Fibroblast of skin of abdomen (primary cell): ENCODE measurements at regions not wholly inside any gene's neighbourhood (a gene's known extent, or its start where the extent isn't known, plus 50 kb on each side); places are given as distances from the start of the nearest gene placed in this dataset.
"Not testable (repeated sequence)": the region's sequence is repeated elsewhere in the genome, so short reads cannot be mapped to it uniquely, and the experiment has no call there.

Experiments used
- DNase-seq: peaks from one replicate; pipeline ENCODE4 v3.0.0-alpha.2; 2013

DNA sequence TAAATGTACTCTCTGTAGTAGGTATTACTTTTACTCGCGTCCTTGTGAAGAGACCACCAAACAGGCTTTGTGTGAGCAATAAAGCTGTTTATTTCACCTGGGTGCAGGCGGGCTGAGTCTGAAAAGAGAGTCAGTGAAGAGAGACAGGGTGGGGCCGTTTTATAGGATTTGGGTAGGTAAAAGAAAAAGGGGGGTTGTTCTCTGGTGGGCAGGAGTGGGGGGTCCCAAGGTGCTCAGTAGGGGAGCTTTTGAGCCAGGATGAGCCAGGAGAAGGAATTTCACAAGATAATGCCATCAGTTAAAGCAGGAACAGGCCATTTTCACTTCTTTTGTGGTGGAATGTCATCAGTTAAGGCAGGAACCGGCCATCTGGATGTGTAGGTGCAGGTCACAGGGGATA lies 918.7 kb upstream of the CRIM1 start:
- DNase-seq, result not testable (repeated sequence)

DNA sequence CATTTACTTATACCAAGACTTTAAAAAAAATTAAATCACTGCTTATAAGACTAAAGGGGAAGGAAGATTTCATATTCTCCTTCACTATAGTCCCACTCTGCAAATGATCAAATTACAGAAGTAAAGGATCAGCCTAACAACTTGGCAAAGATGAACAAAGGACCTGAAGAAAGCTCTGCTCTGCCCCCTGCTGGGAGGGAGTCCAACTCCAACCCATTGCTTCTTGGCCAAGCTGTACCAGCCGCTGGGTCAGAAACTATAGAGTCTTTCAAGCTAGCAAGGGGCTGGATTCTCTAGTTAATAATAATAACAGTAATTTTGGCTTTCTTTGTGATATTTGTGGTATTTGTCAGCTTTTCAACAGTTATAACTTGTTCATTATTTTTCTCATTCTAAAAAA lies 927.0 kb upstream of the CRIM1 start:
- DNase-seq, result no peak

GRCh38 chr2:35421485-35421884 lies 934.1 kb upstream of the CRIM1 start:
- DNase-seq, result no peak

DNA sequence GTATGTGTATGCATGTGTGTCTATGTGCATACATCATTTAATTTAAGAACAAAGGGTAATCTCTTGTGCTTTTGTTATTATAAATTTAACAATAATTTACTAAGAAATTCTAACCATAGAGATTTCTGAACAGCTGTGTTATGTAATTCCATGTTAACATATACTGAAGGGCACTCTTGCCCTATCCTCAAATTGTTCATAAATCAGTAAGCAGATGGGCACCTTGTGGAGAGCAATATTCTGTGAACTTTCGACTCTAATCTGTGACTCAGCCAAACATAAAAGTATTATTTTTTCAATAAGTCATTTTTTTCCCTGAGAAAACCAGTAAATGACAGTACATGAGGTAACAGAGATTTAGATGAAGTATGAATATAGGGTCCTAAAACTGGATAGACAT lies 938.3 kb upstream of the CRIM1 start:
- no peak for DNase-seq

- DNase-seq, result no peak
These were observed 939.0 kb upstream of the CRIM1 start for GRCh38 chr2:35416391-35417140.

DNA sequence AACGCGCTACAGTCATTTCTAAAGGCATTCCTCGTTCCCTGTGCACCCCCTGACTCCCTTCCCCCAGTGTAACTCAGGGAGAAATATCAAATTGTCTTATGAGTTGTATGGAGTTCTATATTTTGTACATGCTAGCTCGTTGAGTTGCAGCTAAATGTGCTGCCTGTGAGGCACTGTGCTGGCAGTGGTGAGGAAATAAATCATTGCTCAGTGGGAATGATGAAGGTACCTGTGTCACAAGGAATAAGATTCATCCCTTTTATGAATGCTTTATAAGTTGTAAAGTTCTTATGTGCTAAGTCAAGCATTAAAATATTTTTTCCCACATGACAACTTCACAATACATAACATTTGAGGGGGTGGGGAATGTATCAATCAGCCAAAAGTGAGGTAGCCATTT lies 939.6 kb upstream of the CRIM1 start:
- no peak for DNase-seq

GRCh38 chr2:35415282-35415681 lies 940.3 kb upstream of the CRIM1 start:
- DNase-seq, result no peak

GRCh38 chr2:35410431-35411061 lies 945.0 kb upstream of the CRIM1 start:
- DNase-seq, result peak; percentile 36

DNA sequence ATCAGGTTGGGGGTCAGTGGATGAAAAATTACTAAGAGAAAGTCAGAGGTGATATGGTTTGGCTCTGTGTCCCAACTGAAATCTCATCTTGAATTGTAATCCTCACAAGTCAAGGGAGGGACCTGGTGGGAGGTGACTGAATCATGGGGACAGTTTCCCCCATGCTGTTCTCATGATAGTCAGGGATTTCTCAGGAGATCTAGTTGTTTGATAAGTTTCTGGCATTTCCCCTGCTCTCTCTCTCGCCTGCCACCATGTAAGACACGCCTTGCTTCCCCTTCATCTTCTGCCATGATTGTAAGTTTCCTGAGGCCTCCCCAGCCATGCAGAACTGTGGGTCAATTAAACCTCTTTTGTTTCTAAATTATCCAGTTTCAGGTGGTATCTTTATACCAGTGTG lies 945.8 kb upstream of the CRIM1 start:
- DNase-seq, result no peak

DNA sequence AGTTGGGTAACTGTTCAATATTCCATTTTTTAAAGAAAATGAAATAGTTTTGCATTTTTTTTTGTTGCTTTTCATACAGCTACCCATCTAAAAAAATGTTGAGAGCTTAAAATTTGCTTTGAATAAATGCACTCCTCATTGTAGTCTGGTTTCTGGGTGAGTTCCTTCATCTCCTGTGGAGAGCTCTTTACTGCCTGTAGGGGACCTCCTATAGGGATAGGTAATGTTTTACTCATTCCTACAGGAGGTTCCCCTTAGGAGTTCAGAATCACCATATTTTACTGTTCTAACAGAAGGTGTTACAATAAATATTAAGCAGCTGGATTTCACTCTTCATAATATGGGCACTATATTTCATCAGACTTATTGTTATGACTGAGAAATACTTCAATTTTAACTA lies 947.3 kb upstream of the CRIM1 start:
- no peak for DNase-seq

GRCh38 chr2:35391736-35392442 lies 963.7 kb upstream of the CRIM1 start:
- DNase-seq, result no peak

DNA sequence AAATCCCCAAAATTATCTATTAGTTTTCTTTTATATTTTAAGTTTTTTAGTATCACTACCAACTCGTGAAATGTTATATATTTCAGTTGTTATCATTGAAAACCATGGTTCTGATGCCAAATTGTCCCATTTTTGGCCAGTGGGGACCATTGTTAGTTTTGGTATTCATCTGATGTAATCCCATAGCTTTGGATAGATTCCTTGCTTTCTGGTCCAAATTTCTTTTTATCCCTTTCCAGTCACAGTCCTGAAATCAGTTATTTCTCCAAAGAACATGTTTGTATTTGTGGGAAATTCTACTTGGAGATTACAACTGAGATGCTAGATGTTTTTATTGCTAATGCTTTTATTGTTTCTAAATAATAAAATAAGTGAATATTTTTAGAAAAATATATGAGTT lies 976.8 kb upstream of the CRIM1 start:
- no peak for DNase-seq

DNA sequence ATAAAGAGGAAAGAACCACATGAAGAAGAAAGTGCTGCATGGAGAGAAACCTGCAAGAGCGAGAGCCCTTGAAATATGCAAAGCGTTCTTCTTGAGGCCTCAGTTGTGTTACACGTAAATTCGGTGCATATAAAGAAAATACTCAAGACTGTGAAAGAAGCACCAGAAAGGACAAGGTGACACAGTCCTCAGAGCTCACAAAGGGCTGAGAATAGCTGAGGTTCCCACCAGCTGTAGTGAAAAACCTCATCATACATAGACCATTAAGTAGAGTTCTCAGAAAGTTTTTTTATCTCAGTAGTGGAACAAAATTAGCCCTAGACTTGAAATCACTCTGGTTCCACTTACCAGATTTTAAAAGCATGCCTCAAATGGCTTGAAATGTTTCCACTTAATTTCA lies 980.7 kb upstream of the CRIM1 start:
- no peak for DNase-seq

- DNase-seq, result no peak
These were observed 989.7 kb upstream of the CRIM1 start for GRCh38 chr2:35365859-35366258.

GRCh38 chr2:35356332-35356731 lies 999.2 kb upstream of the CRIM1 start:
- no peak for DNase-seq

DNA sequence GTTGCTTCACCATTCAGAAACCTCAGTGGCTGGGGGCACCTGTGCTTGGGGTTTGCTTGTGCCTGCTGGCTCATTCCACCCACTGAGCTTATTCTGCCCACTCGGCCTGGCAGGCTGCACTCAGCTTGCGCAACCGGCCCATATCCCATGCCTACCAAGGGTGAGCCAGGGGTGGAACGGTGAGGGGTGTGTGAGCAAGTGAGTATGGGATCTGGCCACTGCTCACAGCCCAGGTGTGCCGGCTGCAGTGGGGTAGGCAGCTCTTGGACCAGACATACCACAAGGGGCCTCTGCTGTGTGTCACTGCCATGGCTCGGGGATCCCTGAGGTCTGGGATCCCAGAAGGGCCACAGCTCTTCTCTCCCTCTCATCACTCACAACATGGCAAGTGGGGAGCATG lies 1000.5 kb upstream of the CRIM1 start:
- DNase-seq, result no peak

GRCh38 chr2:35347561-35347960 lies 1008.0 kb upstream of the CRIM1 start:
- no peak for DNase-seq

- no peak for DNase-seq
These were observed 1012.4 kb upstream of the CRIM1 start for GRCh38 chr2:35343135-35343534.

DNA sequence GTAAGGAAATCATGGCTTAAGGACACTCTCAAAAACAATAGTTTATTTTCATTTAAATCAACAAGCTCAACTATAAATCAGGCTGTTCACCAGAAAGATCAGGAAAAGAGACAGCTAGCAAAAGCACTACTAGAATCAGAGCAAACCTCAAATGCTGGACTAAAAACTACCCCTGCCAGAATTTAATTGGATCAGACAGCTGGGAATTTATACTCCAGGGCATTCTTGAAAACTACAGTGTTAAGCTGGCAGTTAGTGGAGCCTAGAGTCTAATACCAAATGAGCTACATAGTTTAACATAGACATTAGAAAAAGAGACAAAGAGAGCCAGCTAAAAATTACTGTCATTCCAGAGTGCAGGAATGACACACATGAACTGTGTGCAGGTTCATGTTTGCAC lies 1016.4 kb upstream of the CRIM1 start:
- no peak for DNase-seq

- no peak for DNase-seq
These were observed 1017.7 kb upstream of the CRIM1 start for GRCh38 chr2:35337922-35338321.

DNA sequence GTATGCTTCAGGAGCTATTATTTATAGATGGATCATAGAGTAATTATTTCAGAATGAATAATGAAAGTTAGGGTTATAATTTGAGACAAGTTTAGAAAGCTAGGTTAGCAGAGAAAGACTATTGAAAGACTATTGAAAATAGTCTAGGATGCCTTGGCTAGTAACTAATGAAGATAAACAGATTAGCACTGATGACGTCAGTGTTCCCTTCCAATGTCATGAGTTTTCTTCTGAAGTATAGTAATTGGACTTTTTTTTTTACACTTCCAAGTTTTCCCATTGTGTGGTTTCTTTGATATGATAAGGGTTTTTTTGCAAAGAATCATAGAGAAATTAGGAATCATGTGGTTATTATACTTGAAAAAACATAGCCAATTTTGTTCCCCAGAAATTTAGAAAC lies 1041.5 kb upstream of the CRIM1 start:
- no peak for DNase-seq

- no peak for DNase-seq
These were observed 1054.2 kb upstream of the CRIM1 start for GRCh38 chr2:35301369-35301768.

- DNase-seq, result peak; percentile 8
These were observed 1057.1 kb upstream of the CRIM1 start for GRCh38 chr2:35298493-35298892.

GRCh38 chr2:35297403-35297802 lies 1058.2 kb upstream of the CRIM1 start:
- DNase-seq, result no peak
